Suprapubic skin (tissue), 4 donors: ENCODE measurements at regions not wholly inside any gene's neighbourhood (a gene's known extent, or its start where the extent isn't known, plus 50 kb on each side); places are given as distances from the start of the nearest gene placed in this dataset.

Source experiments
- POLR2A ChIP-seq, 2 donors: fragments of 450-650 bp; IDR thresholded peaks; one replicate each; pipeline ENCODE4 v1.6.1; 2017; ENCODE audit warnings: antibody characterized with exemption in 2 of 2, mild to moderate bottlenecking in 2 of 2, moderate library complexity in 2 of 2
- POLR2AphosphoS5 ChIP-seq, 3 donors: sonication (generic); formaldehyde crosslinking; IDR thresholded peaks; one replicate each; pipeline ENCODE4 v1.6.1; 2017; ENCODE audit warnings: antibody characterized with exemption in 3 of 3

GRCh38 chr2:126392889-126393288, 263.1 kb upstream of the GYPC start:
- TF ChIP-seq POLR2A (IDR thresholded peaks at IDR 0.05) (no peak), POLR2AphosphoS5 (IDR thresholded peaks at IDR 0.05) (no peak)
